ENCODE measurements at regions not wholly inside any gene's neighbourhood (a gene's known extent, or its start where the extent isn't known, plus 50 kb on each side); places are given as distances from the start of the nearest gene placed in this dataset.

- TF ChIP-seq EZH2phosphoT487 (IDR thresholded peaks at IDR 0.05; ENCODE audit: insufficient read depth, low read depth), result no peak
- TF ChIP-seq EZH2 (IDR thresholded peaks at IDR 0.05; ENCODE audit: insufficient read depth, poor library complexity, severe bottlenecking), result no peak
Measured at GRCh38 chrX:87900320-87900908, 382.8 kb downstream of the KLHL4 start.

All from GM23248 (cell line).